Caco-2 (cell line): ENCODE measurements at regions not wholly inside any gene's neighbourhood (a gene's known extent, or its start where the extent isn't known, plus 50 kb on each side); places are given as distances from the start of the nearest gene placed in this dataset.

Source experiments
- BruUV-seq: library from RNA; stranded (reverse); fragments of 400-500 nt; replicated peaks from 2 replicates; lab custom pipeline; 2021; lab: Mats Ljungman, UMichigan
- CTCF ChIA-PET: fragments of 300-600 bp; sonication (Branson Sonifier 250); formaldehyde crosslinking; loops from one replicate; lab custom pipeline; 2022; ENCODE audit warnings: antibody characterized with exemption; lab: Charles Lee
- POLR2A ChIA-PET: fragments of 300-600 bp; sonication (Branson Sonifier 250); formaldehyde crosslinking; loops from one replicate; lab custom pipeline; 2022; ENCODE audit warnings: antibody characterized with exemption; lab: Charles Lee
- DNase-seq, 2 experiments: peaks; one replicate each; pipeline versions ENCODE4 v3.0.0 to v3.0.0-alpha.2; 2020 to 2022
- H3K27me3 ChIP-seq: replicated peaks from 2 replicates; pipeline ENCODE4 v1.6.0; 2011; ENCODE audit warnings: low read length; ENCODE audit not compliant: control insufficient read depth, insufficient read depth
- H3K36me3 ChIP-seq: 2 replicates; pipeline ENCODE4 v1.5.1; 2011; ENCODE audit warnings: low read length; ENCODE audit not compliant: control insufficient read depth, insufficient read depth
- H3K4me1 ChIP-seq: fragments of 250-450 bp; sonication (Bioruptor Pico); 2 replicates; pipeline ENCODE4 v1.5.1; 2020; ENCODE audit warnings: mild to moderate bottlenecking
- H3K4me3 ChIP-seq: 2 replicates; pipeline ENCODE4 v1.5.1; 2011; ENCODE audit warnings: low read depth, mild to moderate bottlenecking, control low read depth, low read length
- H3K9me3 ChIP-seq: fragments of 250-450 bp; sonication (Bioruptor Pico); 2 replicates; pipeline ENCODE4 v1.5.1; 2020; ENCODE audit warnings: mild to moderate bottlenecking, moderate library complexity
- H3K27ac Mint-ChIP-seq: one replicate; pipeline ENCODE4 v1.8.0; 2022; ENCODE audit warnings: mixed read lengths; ENCODE audit not compliant: unreplicated experiment
- H3K27me3 Mint-ChIP-seq: one replicate; pipeline ENCODE4 v1.8.0; 2022; ENCODE audit warnings: mixed read lengths; ENCODE audit not compliant: insufficient read depth, unreplicated experiment
- H3K36me3 Mint-ChIP-seq: one replicate; pipeline ENCODE4 v1.8.0; 2022; ENCODE audit warnings: mild to moderate bottlenecking, mixed read lengths; ENCODE audit not compliant: insufficient read depth, unreplicated experiment
- H3K4me1 Mint-ChIP-seq: one replicate; pipeline ENCODE4 v1.8.0; 2022; ENCODE audit warnings: low read depth, mixed read lengths; ENCODE audit not compliant: unreplicated experiment
- H3K4me3 Mint-ChIP-seq: one replicate; pipeline ENCODE4 v1.8.0; 2022; ENCODE audit warnings: mild to moderate bottlenecking, moderate library complexity, mixed read lengths; ENCODE audit not compliant: unreplicated experiment
- H3K9me3 Mint-ChIP-seq: one replicate; pipeline ENCODE4 v1.8.0; 2022; ENCODE audit warnings: mixed read lengths; ENCODE audit not compliant: unreplicated experiment
- CTCF ChIP-seq, 2 experiments: fragments of 200-600 bp in 1 of 2; IDR thresholded peaks; 1 replicate in 1 of 2; 2 replicates in 1 of 2; pipeline versions ENCODE4 v1.5.1 to v1.8.0; 2011 to 2022; ENCODE audit warnings: antibody characterized with exemption in 1 of 2, control low read depth in 1 of 2, inconsistent platforms in 1 of 2, low read depth in 1 of 2, low read length in 1 of 2, mild to moderate bottlenecking in 1 of 2, moderate library complexity in 1 of 2; ENCODE audit not compliant: insufficient read depth in 1 of 2, severe bottlenecking in 1 of 2, unreplicated experiment in 1 of 2
- intact Hi-C: fragments of 100-400 bp; cut with micrococcal nuclease; formaldehyde crosslinking; loops from one replicate; pipeline ENCODE4 v1.10.0; 2022; ENCODE audit not compliant: unreplicated experiment

GRCh38 chrX:129227366-129227765 lies 295.9 kb downstream of the SMARCA1 start:
- no peaks in the 10 kb centered on the region for H3K4me1 Mint-ChIP-seq
- no peaks in the 10 kb centered on the region for H3K36me3 ChIP-seq
- no peak overlapping the region for H3K27ac Mint-ChIP-seq
- H3K4me1 ChIP-seq: no peaks in the 10 kb centered on the region
- BruUV-seq: no TSS peak
- H3K36me3 Mint-ChIP-seq: no peaks in the 10 kb centered on the region
- H3K4me3 Mint-ChIP-seq: no peak overlapping the region
- H3K27me3 Mint-ChIP-seq: no peaks in the 10 kb centered on the region
- no peaks in the 10 kb centered on the region for H3K27me3 ChIP-seq
- no peak overlapping the region for H3K4me3 ChIP-seq
- H3K9me3 Mint-ChIP-seq: no peaks in the 10 kb centered on the region
- CTCF ChIA-PET: no interaction called here
- DNase-seq: no peak
- intact Hi-C loops: no loop called here
- TF ChIP-seq CTCF (IDR thresholded peaks at IDR 0.05; ENCODE audit: insufficient read depth in 1 of 2, low read depth in 1 of 2, low read length in 1 of 2, severe bottlenecking in 1 of 2, unreplicated experiment in 1 of 2): no peak
- H3K9me3 ChIP-seq: no peaks in the 10 kb centered on the region
- POLR2A ChIA-PET: no interaction called here

GRCh38 chrX:129193357-129193756 lies 329.9 kb downstream of the SMARCA1 start:
- intact Hi-C loops: no loop called here
- Mint-ChIP-seq H3K27me3 (no peaks in the 10 kb centered on the region), H3K36me3 (no peaks in the 10 kb centered on the region), H3K27ac (no peak overlapping the region), H3K9me3 (no peaks in the 10 kb centered on the region), H3K4me1 (no peaks in the 10 kb centered on the region), H3K4me3 (no peak overlapping the region)
- ChIA-PET POLR2A (no interaction called here), CTCF (no interaction called here)
- Histone ChIP-seq H3K4me1 (no peaks in the 10 kb centered on the region), H3K27me3 (no peaks in the 10 kb centered on the region), H3K9me3 (no peaks in the 10 kb centered on the region), H3K36me3 (no peaks in the 10 kb centered on the region), H3K4me3 (no peak overlapping the region)
- DNase-seq: no peak
- no TSS peak for BruUV-seq
- TF ChIP-seq CTCF (IDR thresholded peaks at IDR 0.05; ENCODE audit: insufficient read depth in 1 of 2, low read depth in 1 of 2, low read length in 1 of 2, severe bottlenecking in 1 of 2, unreplicated experiment in 1 of 2): no peak

- no peak for TF ChIP-seq CTCF (IDR thresholded peaks at IDR 0.05; ENCODE audit: insufficient read depth in 1 of 2, low read depth in 1 of 2, low read length in 1 of 2, severe bottlenecking in 1 of 2, unreplicated experiment in 1 of 2)
- Histone ChIP-seq H3K27me3 (no peaks in the 10 kb centered on the region), H3K4me1 (no peaks in the 10 kb centered on the region), H3K4me3 (no peak overlapping the region), H3K36me3 (no peaks in the 10 kb centered on the region), H3K9me3 (no peaks in the 10 kb centered on the region)
- Mint-ChIP-seq H3K4me1 (no peaks in the 10 kb centered on the region), H3K27me3 (no peaks in the 10 kb centered on the region), H3K9me3 (no peaks in the 10 kb centered on the region), H3K4me3 (no peak overlapping the region), H3K36me3 (no peaks in the 10 kb centered on the region), H3K27ac (no peak overlapping the region)
- ChIA-PET POLR2A (no interaction called here), CTCF (no interaction called here)
- DNase-seq: no peak
- BruUV-seq: no TSS peak
- intact Hi-C loops: no loop called here
Measured at GRCh38 chrX:129188231-129188630, 335.1 kb downstream of the SMARCA1 start.
